ENCODE measurements at regions not wholly inside any gene's neighbourhood (a gene's known extent, or its start where the extent isn't known, plus 50 kb on each side); places are given as distances from the start of the nearest gene placed in this dataset.

DNA sequence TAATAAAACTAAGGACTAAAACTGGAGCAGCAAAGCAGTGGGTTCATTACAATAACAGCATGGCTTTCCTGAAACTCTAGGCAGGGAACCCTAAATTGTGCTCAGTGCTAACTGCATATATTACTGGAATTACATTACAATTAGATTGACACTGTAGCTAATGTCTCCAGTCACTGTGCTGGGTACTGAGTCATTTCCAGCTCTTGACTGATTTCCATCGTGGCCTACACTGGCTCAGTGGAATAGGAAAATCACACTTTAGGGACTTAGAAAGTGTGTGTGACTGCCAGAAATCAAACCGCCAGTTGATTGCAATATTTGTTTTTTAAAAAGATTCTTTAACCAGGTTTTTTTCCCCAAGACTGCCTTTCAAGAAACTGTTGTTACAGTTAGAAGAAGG, 1447.4 kb upstream of the GOT2 start:
- no peaks in the 10 kb centered on the region for H3K27me3 ChIP-seq (ENCODE audit: control insufficient read depth, insufficient read depth, low read length)
- no peak overlapping the region for H3K27ac ChIP-seq (ENCODE audit: low read length)
- CTCF ChIA-PET = no interaction called here
- H3K9me3 ChIP-seq (ENCODE audit: control insufficient read depth, insufficient read depth, low read depth, low read length) = no peaks in the 10 kb centered on the region
- intact Hi-C loops (cut with micrococcal nuclease; ENCODE audit: unreplicated experiment) (no loop called here), in situ Hi-C loops (cut with HindIII; ENCODE audit: low pct_unique_long_range_greater_than_20kb, low sequenced_read_pairs) (no loop called here)
- DNase-seq (ENCODE audit: low read depth, low spot score) = no peak
- TF ChIP-seq TCF7L2 (IDR thresholded peaks at IDR 0.05; ENCODE audit: low read depth, low read length) (no peak), POLR2AphosphoS5 (IDR thresholded peaks at IDR 0.05; ENCODE audit: low read depth, low read length) (no peak), SIN3A (IDR thresholded peaks at IDR 0.05; ENCODE audit: borderline replicate concordance, insufficient read depth, low read depth, low read length) (no peak)
- TF ChIP-seq, protein P1, sequence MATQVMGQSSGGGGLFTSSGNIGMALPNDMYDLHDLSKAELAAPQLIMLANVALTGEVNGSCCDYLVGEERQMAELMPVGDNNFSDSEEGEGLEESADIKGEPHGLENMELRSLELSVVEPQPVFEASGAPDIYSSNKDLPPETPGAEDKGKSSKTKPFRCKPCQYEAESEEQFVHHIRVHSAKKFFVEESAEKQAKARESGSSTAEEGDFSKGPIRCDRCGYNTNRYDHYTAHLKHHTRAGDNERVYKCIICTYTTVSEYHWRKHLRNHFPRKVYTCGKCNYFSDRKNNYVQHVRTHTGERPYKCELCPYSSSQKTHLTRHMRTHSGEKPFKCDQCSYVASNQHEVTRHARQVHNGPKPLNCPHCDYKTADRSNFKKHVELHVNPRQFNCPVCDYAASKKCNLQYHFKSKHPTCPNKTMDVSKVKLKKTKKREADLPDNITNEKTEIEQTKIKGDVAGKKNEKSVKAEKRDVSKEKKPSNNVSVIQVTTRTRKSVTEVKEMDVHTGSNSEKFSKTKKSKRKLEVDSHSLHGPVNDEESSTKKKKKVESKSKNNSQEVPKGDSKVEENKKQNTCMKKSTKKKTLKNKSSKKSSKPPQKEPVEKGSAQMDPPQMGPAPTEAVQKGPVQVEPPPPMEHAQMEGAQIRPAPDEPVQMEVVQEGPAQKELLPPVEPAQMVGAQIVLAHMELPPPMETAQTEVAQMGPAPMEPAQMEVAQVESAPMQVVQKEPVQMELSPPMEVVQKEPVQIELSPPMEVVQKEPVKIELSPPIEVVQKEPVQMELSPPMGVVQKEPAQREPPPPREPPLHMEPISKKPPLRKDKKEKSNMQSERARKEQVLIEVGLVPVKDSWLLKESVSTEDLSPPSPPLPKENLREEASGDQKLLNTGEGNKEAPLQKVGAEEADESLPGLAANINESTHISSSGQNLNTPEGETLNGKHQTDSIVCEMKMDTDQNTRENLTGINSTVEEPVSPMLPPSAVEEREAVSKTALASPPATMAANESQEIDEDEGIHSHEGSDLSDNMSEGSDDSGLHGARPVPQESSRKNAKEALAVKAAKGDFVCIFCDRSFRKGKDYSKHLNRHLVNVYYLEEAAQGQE (IDR thresholded peaks at IDR 0.05; ENCODE audit: insufficient read depth in 1 of 2, low read depth in 2 of 2, low read length in 1 of 2) = no peak
- TF ChIP-seq, protein P2, sequence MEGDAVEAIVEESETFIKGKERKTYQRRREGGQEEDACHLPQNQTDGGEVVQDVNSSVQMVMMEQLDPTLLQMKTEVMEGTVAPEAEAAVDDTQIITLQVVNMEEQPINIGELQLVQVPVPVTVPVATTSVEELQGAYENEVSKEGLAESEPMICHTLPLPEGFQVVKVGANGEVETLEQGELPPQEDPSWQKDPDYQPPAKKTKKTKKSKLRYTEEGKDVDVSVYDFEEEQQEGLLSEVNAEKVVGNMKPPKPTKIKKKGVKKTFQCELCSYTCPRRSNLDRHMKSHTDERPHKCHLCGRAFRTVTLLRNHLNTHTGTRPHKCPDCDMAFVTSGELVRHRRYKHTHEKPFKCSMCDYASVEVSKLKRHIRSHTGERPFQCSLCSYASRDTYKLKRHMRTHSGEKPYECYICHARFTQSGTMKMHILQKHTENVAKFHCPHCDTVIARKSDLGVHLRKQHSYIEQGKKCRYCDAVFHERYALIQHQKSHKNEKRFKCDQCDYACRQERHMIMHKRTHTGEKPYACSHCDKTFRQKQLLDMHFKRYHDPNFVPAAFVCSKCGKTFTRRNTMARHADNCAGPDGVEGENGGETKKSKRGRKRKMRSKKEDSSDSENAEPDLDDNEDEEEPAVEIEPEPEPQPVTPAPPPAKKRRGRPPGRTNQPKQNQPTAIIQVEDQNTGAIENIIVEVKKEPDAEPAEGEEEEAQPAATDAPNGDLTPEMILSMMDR (IDR thresholded peaks at IDR 0.05) = no peak
- POLR2A ChIA-PET = no interaction called here
- H3K4me3 ChIP-seq (ENCODE audit: low read depth in 2 of 2, low read length in 2 of 2) = no peak overlapping the region
- BruUV-seq (replicated peaks) = no TSS peak
- no peaks in the 10 kb centered on the region for H3K36me3 ChIP-seq (ENCODE audit: control insufficient read depth, insufficient read depth, low read length)
- ATAC-seq = no peak
- H3K4me1 ChIP-seq (ENCODE audit: control insufficient read depth, insufficient read depth, low read length) = no peaks in the 10 kb centered on the region

DNA sequence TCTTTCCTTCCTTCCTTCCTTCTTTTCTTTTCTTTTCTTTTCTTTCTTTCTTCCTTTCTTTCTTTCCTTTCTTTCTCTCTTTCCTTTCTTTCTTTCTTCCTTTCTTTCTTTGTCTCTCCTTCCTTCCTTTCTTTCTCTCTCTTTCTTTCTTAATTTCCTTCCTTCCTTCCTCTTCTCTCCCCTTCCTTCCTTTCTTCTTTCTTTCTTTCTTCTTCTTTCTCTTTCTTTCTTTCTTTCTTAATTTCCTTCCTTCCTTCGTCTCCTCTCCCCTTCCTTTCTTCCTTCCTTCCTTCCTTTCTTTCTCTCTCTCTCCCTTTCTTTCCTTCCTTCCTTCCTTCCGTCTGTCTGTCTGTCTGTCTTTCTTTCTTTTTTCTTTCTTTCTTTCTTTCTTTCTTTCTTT, 1446.5 kb upstream of the GOT2 start:
- H3K27ac ChIP-seq (ENCODE audit: low read length) = no peak overlapping the region
- TF ChIP-seq, protein P2 (IDR thresholded peaks at IDR 0.05) = no peak
- TF ChIP-seq TCF7L2 (IDR thresholded peaks at IDR 0.05; ENCODE audit: low read depth, low read length) (no peak), POLR2AphosphoS5 (IDR thresholded peaks at IDR 0.05; ENCODE audit: low read depth, low read length) (no peak), SIN3A (IDR thresholded peaks at IDR 0.05; ENCODE audit: borderline replicate concordance, insufficient read depth, low read depth, low read length) (no peak)
- TF ChIP-seq, protein P1 (IDR thresholded peaks at IDR 0.05; ENCODE audit: insufficient read depth in 1 of 2, low read depth in 2 of 2, low read length in 1 of 2) = no peak
- ChIA-PET POLR2A (no interaction called here), CTCF (interaction anchor here (0.5 kb wide), 1 partner anchor 513 kb away, joined by 6 read pairs; no protein-coding TSS in a partner anchor)
- DNase-seq (ENCODE audit: low read depth, low spot score) (no peak), ATAC-seq (no peak)
- no peak overlapping the region for H3K4me3 ChIP-seq (ENCODE audit: low read depth in 2 of 2, low read length in 2 of 2)
- no TSS peak for BruUV-seq (replicated peaks)
- intact Hi-C loops (cut with micrococcal nuclease; ENCODE audit: unreplicated experiment) (no loop called here), in situ Hi-C loops (cut with HindIII; ENCODE audit: low pct_unique_long_range_greater_than_20kb, low sequenced_read_pairs) (no loop called here)
- no peaks in the 10 kb centered on the region for H3K36me3 ChIP-seq (ENCODE audit: control insufficient read depth, insufficient read depth, low read length)
- no peaks in the 10 kb centered on the region for H3K4me1 ChIP-seq (ENCODE audit: control insufficient read depth, insufficient read depth, low read length)
- no peaks in the 10 kb centered on the region for H3K9me3 ChIP-seq (ENCODE audit: control insufficient read depth, insufficient read depth, low read depth, low read length)
- H3K27me3 ChIP-seq (ENCODE audit: control insufficient read depth, insufficient read depth, low read length) = no peaks in the 10 kb centered on the region

Data from Panc1 (cell line).